Fibroblast of lung (primary cell): ENCODE measurements at regions not wholly inside any gene's neighbourhood (a gene's known extent, or its start where the extent isn't known, plus 50 kb on each side); places are given as distances from the start of the nearest gene placed in this dataset.
"Not testable (repeated sequence)": the region's sequence is repeated elsewhere in the genome, so short reads cannot be mapped to it uniquely, and the experiment has no call there.

Experiments used
- DNase-seq, 2 donors: peaks; one replicate each; pipeline versions ENCODE4 v3.0.0 to v3.0.0-alpha.2; 2010; ENCODE audit warnings: low read depth in 2 of 2
- H2AFZ ChIP-seq: 2 replicates; pipeline ENCODE4 v1.5.1; 2012; ENCODE audit warnings: low read length, control low read depth, inconsistent platforms
- H3K27ac ChIP-seq: 2 replicates; pipeline ENCODE4 v1.5.1; 2011; ENCODE audit warnings: low read length, control low read depth; ENCODE audit not compliant: insufficient read depth
- H3K27me3 ChIP-seq: 2 replicates; pipeline ENCODE4 v1.5.1; 2011; ENCODE audit warnings: mild to moderate bottlenecking, low read length; ENCODE audit not compliant: control insufficient read depth, insufficient read depth
- H3K36me3 ChIP-seq: 2 replicates; pipeline ENCODE4 v1.5.1; 2011; ENCODE audit warnings: low read length; ENCODE audit not compliant: control insufficient read depth, insufficient read depth
- H3K4me1 ChIP-seq: 2 replicates; pipeline ENCODE4 v1.5.1; 2011; ENCODE audit warnings: low read length; ENCODE audit not compliant: control insufficient read depth, insufficient read depth; ENCODE audit errors: extremely low read depth
- H3K4me2 ChIP-seq: 2 replicates; pipeline ENCODE4 v1.5.1; 2011; ENCODE audit warnings: low read length, control low read depth; ENCODE audit not compliant: insufficient read depth; ENCODE audit errors: extremely low read depth
- H3K4me3 ChIP-seq, 4 experiments: fragments of 200-600 bp in 1 of 4; sonication (generic) in 1 of 4; replicated peaks in 1 of 4; 2 replicates each; pipeline ENCODE4 v1.5.1; 2011 to 2016; ENCODE audit warnings: low read length in 4 of 4, low read depth in 3 of 4, mild to moderate bottlenecking in 3 of 4, control low read depth in 2 of 4, inconsistent platforms in 1 of 4, mixed read lengths in 1 of 4; ENCODE audit not compliant: insufficient read depth in 1 of 4; ENCODE audit errors: control extremely low read depth in 1 of 4
- H3K79me2 ChIP-seq: 2 replicates; pipeline ENCODE4 v1.5.1; 2012; ENCODE audit warnings: mild to moderate bottlenecking, low read length, inconsistent platforms; ENCODE audit not compliant: control insufficient read depth, insufficient read depth
- H3K9ac ChIP-seq: 2 replicates; pipeline ENCODE4 v1.5.1; 2011; ENCODE audit warnings: mild to moderate bottlenecking, low read length, control low read depth; ENCODE audit not compliant: insufficient read depth
- H3K9me3 ChIP-seq: 2 replicates; pipeline ENCODE4 v1.5.1; 2012; ENCODE audit warnings: low read depth, low read length; ENCODE audit not compliant: control insufficient read depth, insufficient read depth
- H4K20me1 ChIP-seq: 2 replicates; pipeline ENCODE4 v1.5.1; 2011; ENCODE audit warnings: low read length; ENCODE audit not compliant: control insufficient read depth, insufficient read depth; ENCODE audit errors: extremely low read depth
- EZH2 ChIP-seq: IDR thresholded peaks from 2 replicates; pipeline ENCODE4 v1.5.1; 2012; ENCODE audit warnings: low read length, control low read depth, mild to moderate bottlenecking; ENCODE audit errors: missing control alignments
- TF ChIP-seq, protein P1 (sequence below), 2 donors: IDR thresholded peaks in 1 of 2; conservative IDR thresholded peaks in 1 of 2; 1 replicate in 1 of 2; 2 replicates in 1 of 2; pipeline ENCODE4 v1.5.1; 2011 to 2012; ENCODE audit warnings: low read length in 2 of 2, control low read depth in 1 of 2, inconsistent platforms in 1 of 2, low read depth in 1 of 2, mild to moderate bottlenecking in 1 of 2

DNA sequence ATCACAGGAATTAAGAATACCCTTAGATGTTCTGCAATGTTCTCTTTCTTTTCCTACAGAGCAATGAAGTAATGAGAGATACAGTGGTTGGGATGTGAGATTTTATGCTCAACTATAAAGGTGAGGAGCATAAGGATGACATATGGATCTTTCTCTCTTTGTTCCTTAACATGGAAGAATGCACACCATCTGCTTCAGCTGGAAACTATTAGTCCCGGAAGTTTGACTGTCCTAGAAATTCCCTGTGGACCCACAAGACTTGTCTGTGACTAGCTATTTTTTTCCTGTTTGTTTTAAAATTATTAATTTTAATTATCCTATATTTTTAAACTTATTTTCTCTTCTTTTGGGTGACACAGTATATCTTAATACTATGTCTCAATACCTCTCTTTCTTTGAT, 80.2 kb downstream of the DKK1 start:
- Histone ChIP-seq H3K36me3 (no peaks in the 10 kb centered on the region), H3K4me1 (no peaks in the 10 kb centered on the region), H4K20me1 (no peaks in the 10 kb centered on the region), H3K4me3 (no peak overlapping the region), H3K79me2 (no peaks in the 10 kb centered on the region), H3K27me3 (no peaks in the 10 kb centered on the region), H3K9ac (no peak overlapping the region), H3K27ac (no peak overlapping the region), H3K9me3 (no peaks in the 10 kb centered on the region), H2AFZ (no peak overlapping the region), H3K4me2 (no peak overlapping the region)
- TF ChIP-seq, protein P1, sequence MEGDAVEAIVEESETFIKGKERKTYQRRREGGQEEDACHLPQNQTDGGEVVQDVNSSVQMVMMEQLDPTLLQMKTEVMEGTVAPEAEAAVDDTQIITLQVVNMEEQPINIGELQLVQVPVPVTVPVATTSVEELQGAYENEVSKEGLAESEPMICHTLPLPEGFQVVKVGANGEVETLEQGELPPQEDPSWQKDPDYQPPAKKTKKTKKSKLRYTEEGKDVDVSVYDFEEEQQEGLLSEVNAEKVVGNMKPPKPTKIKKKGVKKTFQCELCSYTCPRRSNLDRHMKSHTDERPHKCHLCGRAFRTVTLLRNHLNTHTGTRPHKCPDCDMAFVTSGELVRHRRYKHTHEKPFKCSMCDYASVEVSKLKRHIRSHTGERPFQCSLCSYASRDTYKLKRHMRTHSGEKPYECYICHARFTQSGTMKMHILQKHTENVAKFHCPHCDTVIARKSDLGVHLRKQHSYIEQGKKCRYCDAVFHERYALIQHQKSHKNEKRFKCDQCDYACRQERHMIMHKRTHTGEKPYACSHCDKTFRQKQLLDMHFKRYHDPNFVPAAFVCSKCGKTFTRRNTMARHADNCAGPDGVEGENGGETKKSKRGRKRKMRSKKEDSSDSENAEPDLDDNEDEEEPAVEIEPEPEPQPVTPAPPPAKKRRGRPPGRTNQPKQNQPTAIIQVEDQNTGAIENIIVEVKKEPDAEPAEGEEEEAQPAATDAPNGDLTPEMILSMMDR (conservative IDR thresholded peaks at IDR 0.05 in 1 of 2, IDR thresholded peaks at IDR 0.05 in 1 of 2; ENCODE audit: low read depth in 1 of 2, low read length in 2 of 2), result no peak
- no peak for TF ChIP-seq EZH2
- no peak for DNase-seq

DNA sequence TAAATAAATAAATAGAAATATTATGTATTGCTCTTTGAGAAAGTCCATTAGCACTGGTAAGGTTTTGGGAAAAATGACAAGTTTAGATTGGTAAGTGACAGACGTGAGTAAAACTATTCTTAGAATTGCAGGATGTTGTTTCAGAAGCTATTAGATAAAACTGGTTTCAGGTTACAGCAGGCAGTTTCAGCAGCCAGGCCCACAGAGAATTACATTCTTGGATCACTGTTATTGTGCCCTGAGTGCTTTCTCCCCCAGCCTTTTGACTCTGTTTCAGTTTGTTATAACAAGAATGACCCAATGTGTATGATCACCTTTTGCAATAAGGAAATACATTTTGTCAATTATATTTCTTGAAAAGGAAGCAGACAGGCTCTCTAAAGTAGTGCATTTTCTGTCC, 86.5 kb downstream of the DKK1 start:
- H2AFZ ChIP-seq, result no peak overlapping the region
- TF ChIP-seq EZH2, result no peak
- TF ChIP-seq, protein P1 (conservative IDR thresholded peaks at IDR 0.05 in 1 of 2, IDR thresholded peaks at IDR 0.05 in 1 of 2; ENCODE audit: low read depth in 1 of 2, low read length in 2 of 2), result no peak

DNA sequence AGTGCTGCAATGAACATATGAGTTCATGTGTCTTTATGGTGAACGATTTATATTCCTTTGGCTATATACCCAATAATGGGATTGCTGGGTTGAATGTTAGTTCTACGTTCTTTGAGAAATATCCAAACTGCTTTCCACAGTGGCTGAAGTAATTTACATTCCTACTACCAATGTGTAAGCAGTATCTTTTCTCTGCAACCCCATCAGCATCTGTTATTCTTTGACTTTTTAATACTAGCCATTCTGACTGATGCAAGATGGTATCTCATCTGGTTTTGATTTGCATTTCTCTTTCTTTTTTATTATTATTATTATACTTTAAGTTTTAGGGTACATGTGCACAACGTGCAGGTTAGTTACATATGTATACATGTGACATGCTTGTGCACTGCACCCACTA, 89.7 kb downstream of the DKK1 start:
- H3K79me2 ChIP-seq, H3K4me3 ChIP-seq, H3K27me3 ChIP-seq, DNase-seq, H4K20me1 ChIP-seq, H3K9ac ChIP-seq, H3K9me3 ChIP-seq, H2AFZ ChIP-seq, H3K4me1 ChIP-seq, H3K27ac ChIP-seq, H3K36me3 ChIP-seq, H3K4me2 ChIP-seq: not testable (repeated sequence)

More for the DNA sequence above, 86.5 kb downstream of the DKK1 start:
- Histone ChIP-seq H3K4me3 (no peak overlapping the region), H3K4me2 (no peak overlapping the region), H3K27ac (no peak overlapping the region), H3K4me1 (no peaks in the 10 kb centered on the region), H3K79me2 (no peaks in the 10 kb centered on the region), H3K36me3 (no peaks in the 10 kb centered on the region), H4K20me1 (no peaks in the 10 kb centered on the region), H3K27me3 (no peaks in the 10 kb centered on the region), H3K9me3 (no peaks in the 10 kb centered on the region), H3K9ac (no peak overlapping the region)
- DNase-seq, result peak; percentile 22 to 50
